PC-3 (cell line): ENCODE measurements at regions not wholly inside any gene's neighbourhood (a gene's known extent, or its start where the extent isn't known, plus 50 kb on each side); places are given as distances from the start of the nearest gene placed in this dataset.
"Not testable (repeated sequence)": the region's sequence is repeated elsewhere in the genome, so short reads cannot be mapped to it uniquely, and the experiment has no call there.

Source experiments
- CTCF ChIP-seq: fragments of 300-600 bp; sonication (generic); conservative IDR thresholded peaks from 2 replicates; pipeline ENCODE4 v1.5.1; 2017; ENCODE audit warnings: antibody characterized with exemption, low read depth, mild to moderate bottlenecking, low read length
- EZH2 ChIP-seq: fragments of 300-600 bp; sonication (generic); IDR thresholded peaks from one replicate; pipeline ENCODE4 v1.6.1; 2017; ENCODE audit warnings: antibody characterized with exemption, mild to moderate bottlenecking, low read length; ENCODE audit not compliant: unreplicated experiment

GRCh38 chr9:62737915-62738314, 1548.1 kb downstream of the SPATA31A7 start:
- not testable (repeated sequence) for TF ChIP-seq CTCF, EZH2
